Mesendoderm (in vitro differentiated cells): ENCODE measurements at regions not wholly inside any gene's neighbourhood (a gene's known extent, or its start where the extent isn't known, plus 50 kb on each side); places are given as distances from the start of the nearest gene placed in this dataset.
"Not testable (repeated sequence)": the region's sequence is repeated elsewhere in the genome, so short reads cannot be mapped to it uniquely, and the experiment has no call there.

ENCODE experiments used
- DNase-seq: peaks from one replicate; pipeline ENCODE4 v3.0.0; 2013
- H2AK5ac ChIP-seq: 2 replicates; pipeline ENCODE4 v1.6.1; 2013; ENCODE audit warnings: low read length, inconsistent platforms
- H2BK120ac ChIP-seq: 2 replicates; pipeline ENCODE4 v1.6.1; 2013; ENCODE audit warnings: low read depth, mild to moderate bottlenecking, low read length, moderate library complexity, mixed read lengths
- H2BK15ac ChIP-seq: replicated peaks from 2 replicates; pipeline ENCODE4 v1.6.1; 2013; ENCODE audit warnings: low read depth, mild to moderate bottlenecking, moderate library complexity
- H2BK5ac ChIP-seq: 2 replicates; pipeline ENCODE4 v1.6.1; 2013; ENCODE audit warnings: low read length, inconsistent platforms
- H3K18ac ChIP-seq: 2 replicates; pipeline ENCODE4 v1.6.1; 2013; ENCODE audit warnings: mild to moderate bottlenecking, low read length, mixed read lengths
- H3K23ac ChIP-seq: one replicate; pipeline ENCODE4 v1.6.1; 2013; ENCODE audit warnings: low read length
- H3K27ac ChIP-seq: 2 replicates; pipeline ENCODE4 v1.5.1; 2013; ENCODE audit warnings: low read depth, mild to moderate bottlenecking, inconsistent platforms, low read length, moderate library complexity
- H3K27me3 ChIP-seq: 2 replicates; pipeline ENCODE4 v1.6.1; 2013; ENCODE audit warnings: low read length, control low read depth, mild to moderate bottlenecking, inconsistent platforms; ENCODE audit not compliant: insufficient read depth, poor library complexity
- H3K36me3 ChIP-seq: 2 replicates; pipeline ENCODE4 v1.6.1; 2013; ENCODE audit warnings: low read length, inconsistent platforms; ENCODE audit not compliant: control insufficient read depth, insufficient read depth
- H3K4ac ChIP-seq: one replicate; pipeline ENCODE4 v1.6.1; 2013; ENCODE audit warnings: low read depth, mild to moderate bottlenecking, low read length, moderate library complexity
- H3K4me1 ChIP-seq: 2 replicates; pipeline ENCODE4 v1.6.1; 2013; ENCODE audit warnings: low read depth, low read length, inconsistent platforms; ENCODE audit not compliant: control insufficient read depth
- H3K4me2 ChIP-seq: 2 replicates; pipeline ENCODE4 v1.6.1; 2013; ENCODE audit warnings: low read length
- H3K4me3 ChIP-seq: 2 replicates; pipeline ENCODE4 v1.5.1; 2013; ENCODE audit warnings: mild to moderate bottlenecking, low read length
- H3K56ac ChIP-seq: one replicate; pipeline ENCODE4 v1.6.1; 2013; ENCODE audit warnings: low read length
- H3K79me1 ChIP-seq: 2 replicates; pipeline ENCODE4 v1.6.1; 2013; ENCODE audit warnings: low read length, inconsistent platforms
- H3K79me2 ChIP-seq: 2 replicates; pipeline ENCODE4 v1.6.1; 2013; ENCODE audit warnings: mild to moderate bottlenecking, low read length; ENCODE audit not compliant: control insufficient read depth, insufficient read depth
- H3K9ac ChIP-seq: 2 replicates; pipeline ENCODE4 v1.6.1; 2013; ENCODE audit warnings: low read length, inconsistent platforms
- H4K5ac ChIP-seq: one replicate; pipeline ENCODE4 v1.6.1; 2013; ENCODE audit warnings: low read length
- H4K8ac ChIP-seq: one replicate; pipeline ENCODE4 v1.6.1; 2013; ENCODE audit warnings: low read depth, mild to moderate bottlenecking, control low read depth, low read length, moderate library complexity
- WGBS: extraction: QIAGEN DNeasy Blood & Tissue Kit; methylation state at CpG from one replicate; pipeline ENCODE4 v1.1.7; 2013; ENCODE audit warnings: low lambda C conversion rate, missing lambda C conversion rate; ENCODE audit not compliant: insufficient coverage; ENCODE audit errors: extremely low coverage; 5-methylcytosine and 5-hydroxymethylcytosine counted together

GRCh38 chr6:12635375-12635774 is 81.2 kb upstream of the PHACTR1 start:
- no peaks in the 10 kb centered on the region for H3K79me1 ChIP-seq
- no peak overlapping the region for H2BK5ac ChIP-seq
- H2BK15ac ChIP-seq: no peak overlapping the region
- no peak overlapping the region for H4K5ac ChIP-seq
- WGBS: no CpG with 5 or more reads among the region's 2 CpGs
- no peaks in the 10 kb centered on the region for H3K4me1 ChIP-seq
- no peak overlapping the region for H4K8ac ChIP-seq
- H3K79me2 ChIP-seq: no peaks in the 10 kb centered on the region
- H2AK5ac ChIP-seq: no peak overlapping the region
- H2BK120ac ChIP-seq: no peak overlapping the region
- no peak overlapping the region for H3K27ac ChIP-seq
- H3K56ac ChIP-seq: no peak overlapping the region
- H3K4me3 ChIP-seq: no peak overlapping the region
- H3K4me2 ChIP-seq: no peak overlapping the region
- no peaks in the 10 kb centered on the region for H3K27me3 ChIP-seq
- H3K36me3 ChIP-seq: no peaks in the 10 kb centered on the region
- no peak overlapping the region for H3K23ac ChIP-seq
- no peak overlapping the region for H3K9ac ChIP-seq
- DNase-seq: no peak
- H3K18ac ChIP-seq: no peak overlapping the region
- no peak overlapping the region for H3K4ac ChIP-seq

GRCh38 chr6:12635813-12636212 is 80.8 kb upstream of the PHACTR1 start:
- H3K4me3 ChIP-seq: no peak overlapping the region
- no peaks in the 10 kb centered on the region for H3K27me3 ChIP-seq
- no peak overlapping the region for H3K4ac ChIP-seq
- H2AK5ac ChIP-seq: no peak overlapping the region
- no peak overlapping the region for H3K4me2 ChIP-seq
- no peaks in the 10 kb centered on the region for H3K36me3 ChIP-seq
- H3K4me1 ChIP-seq: no peaks in the 10 kb centered on the region
- H2BK5ac ChIP-seq: no peak overlapping the region
- H3K9ac ChIP-seq: no peak overlapping the region
- H3K79me2 ChIP-seq: no peaks in the 10 kb centered on the region
- H2BK120ac ChIP-seq: no peak overlapping the region
- no peak overlapping the region for H3K18ac ChIP-seq
- WGBS: no CpG with 5 or more reads among the region's 3 CpGs
- no peak overlapping the region for H4K5ac ChIP-seq
- no peak overlapping the region for H3K27ac ChIP-seq
- H2BK15ac ChIP-seq: no peak overlapping the region
- no peak overlapping the region for H3K23ac ChIP-seq
- DNase-seq: peak; percentile 26
- no peaks in the 10 kb centered on the region for H3K79me1 ChIP-seq
- H3K56ac ChIP-seq: no peak overlapping the region
- no peak overlapping the region for H4K8ac ChIP-seq

GRCh38 chr6:12636336-12636735 is 80.2 kb upstream of the PHACTR1 start:
- Histone ChIP-seq H3K79me1 (no peaks in the 10 kb centered on the region), H2AK5ac (no peak overlapping the region), H3K4me3 (no peak overlapping the region), H3K27me3 (no peaks in the 10 kb centered on the region), H3K56ac (no peak overlapping the region), H3K27ac (no peak overlapping the region), H3K4me2 (no peak overlapping the region), H3K36me3 (no peaks in the 10 kb centered on the region), H2BK15ac (no peak overlapping the region), H3K9ac (no peak overlapping the region), H3K18ac (no peak overlapping the region), H3K4me1 (no peaks in the 10 kb centered on the region), H3K79me2 (no peaks in the 10 kb centered on the region), H4K5ac (no peak overlapping the region), H2BK120ac (no peak overlapping the region), H3K4ac (no peak overlapping the region), H3K23ac (no peak overlapping the region), H4K8ac (no peak overlapping the region), H2BK5ac (no peak overlapping the region)
- peak; percentile 13 for DNase-seq
- WGBS: no CpG with 5 or more reads among the region's 3 CpGs

- Histone ChIP-seq H2BK15ac (no peak overlapping the region), H3K9ac (no peak overlapping the region), H3K27ac (no peak overlapping the region), H3K56ac (no peak overlapping the region), H4K8ac (no peak overlapping the region), H3K27me3 (no peaks in the 10 kb centered on the region), H3K79me1 (no peaks in the 10 kb centered on the region), H3K4ac (no peak overlapping the region), H3K4me1 (no peaks in the 10 kb centered on the region), H2BK120ac (no peak overlapping the region), H2AK5ac (no peak overlapping the region), H3K23ac (no peak overlapping the region), H3K4me3 (no peak overlapping the region), H2BK5ac (no peak overlapping the region), H3K79me2 (no peaks in the 10 kb centered on the region), H3K18ac (no peak overlapping the region), H4K5ac (no peak overlapping the region), H3K36me3 (no peaks in the 10 kb centered on the region), H3K4me2 (no peak overlapping the region)
- 100% methylated on average over 1 of the region's 7 CpGs for WGBS
- peak; percentile 95 for DNase-seq
These were observed 78.5 kb upstream of the PHACTR1 start for GRCh38 chr6:12637960-12638641.

- H3K18ac ChIP-seq: no peak overlapping the region
- H3K4me1 ChIP-seq: no peaks in the 10 kb centered on the region
- no CpG with 5 or more reads among the region's 1 CpG for WGBS
- H4K8ac ChIP-seq: no peak overlapping the region
- no peaks in the 10 kb centered on the region for H3K27me3 ChIP-seq
- no peak overlapping the region for H2BK15ac ChIP-seq
- no peaks in the 10 kb centered on the region for H3K36me3 ChIP-seq
- no peak overlapping the region for H3K4me3 ChIP-seq
- H3K27ac ChIP-seq: no peak overlapping the region
- DNase-seq: no peak
- no peak overlapping the region for H2BK5ac ChIP-seq
- no peak overlapping the region for H2BK120ac ChIP-seq
- H3K79me2 ChIP-seq: no peaks in the 10 kb centered on the region
- H2AK5ac ChIP-seq: no peak overlapping the region
- H3K23ac ChIP-seq: no peak overlapping the region
- H4K5ac ChIP-seq: no peak overlapping the region
- no peak overlapping the region for H3K9ac ChIP-seq
- H3K4ac ChIP-seq: no peak overlapping the region
- H3K56ac ChIP-seq: no peak overlapping the region
- H3K79me1 ChIP-seq: no peaks in the 10 kb centered on the region
- no peak overlapping the region for H3K4me2 ChIP-seq
These were observed 76.1 kb upstream of the PHACTR1 start for GRCh38 chr6:12640438-12640837.

- not testable (repeated sequence) for H3K36me3 ChIP-seq, H3K27me3 ChIP-seq, DNase-seq, H4K8ac ChIP-seq, H3K4me2 ChIP-seq, H3K27ac ChIP-seq, H3K18ac ChIP-seq, H3K23ac ChIP-seq, H2BK15ac ChIP-seq, H3K79me2 ChIP-seq, H4K5ac ChIP-seq, H2AK5ac ChIP-seq, H3K56ac ChIP-seq, H3K4me3 ChIP-seq, H3K4me1 ChIP-seq, H2BK120ac ChIP-seq, H3K9ac ChIP-seq, H3K4ac ChIP-seq, H2BK5ac ChIP-seq, H3K79me1 ChIP-seq
- WGBS: no CpG with 5 or more reads among the region's 2 CpGs
These were observed 74.8 kb upstream of the PHACTR1 start for GRCh38 chr6:12641785-12642184.
